WTC11 (cell line): ENCODE measurements at regions not wholly inside any gene's neighbourhood (a gene's known extent, or its start where the extent isn't known, plus 50 kb on each side); places are given as distances from the start of the nearest gene placed in this dataset.

Experiments
- CREM ChIP-seq: sonication (generic); formaldehyde crosslinking; IDR thresholded peaks from 2 replicates; pipeline ENCODE4 v1.8.1; 2022; ENCODE audit warnings: mild to moderate bottlenecking, missing genetic modification reagents, moderate library complexity
- CTCF ChIP-seq: fragments of 200-600 bp; IDR thresholded peaks from 2 replicates; pipeline ENCODE4 v1.8.0; 2022; ENCODE audit warnings: antibody characterized with exemption
- FOXP1 ChIP-seq: sonication (generic); formaldehyde crosslinking; IDR thresholded peaks from 2 replicates; pipeline ENCODE4 v1.8.0; 2022; ENCODE audit warnings: missing genetic modification reagents, mild to moderate bottlenecking, moderate library complexity, borderline replicate concordance
- GTF2I ChIP-seq: fragments of 250-450 bp; sonication (Bioruptor Pico); conservative IDR thresholded peaks from 2 replicates; pipeline ENCODE4 v1.4.0; 2021; ENCODE audit warnings: mild to moderate bottlenecking
- HMGXB4 ChIP-seq: sonication (generic); formaldehyde crosslinking; IDR thresholded peaks from 2 replicates; pipeline ENCODE4 v1.8.1; 2023; ENCODE audit warnings: mild to moderate bottlenecking, moderate library complexity, missing genetic modification reagents
- MAX ChIP-seq: sonication (generic); formaldehyde crosslinking; IDR thresholded peaks from 2 replicates; pipeline ENCODE4 v1.8.0; 2022; ENCODE audit warnings: mild to moderate bottlenecking, missing genetic modification reagents
- NFATC4 ChIP-seq: fragments of 250-450 bp; sonication (Bioruptor Pico); IDR thresholded peaks from 2 replicates; pipeline ENCODE4 v1.9.0; 2021; ENCODE audit warnings: mild to moderate bottlenecking
- NFE2L1 ChIP-seq: sonication (generic); formaldehyde crosslinking; IDR thresholded peaks from 2 replicates; pipeline ENCODE4 v1.8.1; 2023; ENCODE audit warnings: missing genetic modification reagents
- NFYB ChIP-seq: sonication (generic); formaldehyde crosslinking; conservative IDR thresholded peaks from 2 replicates; pipeline ENCODE4 v1.8.0; 2022; ENCODE audit warnings: low read depth, missing genetic modification reagents
- NR3C1 ChIP-seq: sonication (generic); formaldehyde crosslinking; conservative IDR thresholded peaks from 2 replicates; pipeline ENCODE4 v1.8.1; 2023; ENCODE audit warnings: low read depth, mild to moderate bottlenecking, missing genetic modification reagents
- PRDM15 ChIP-seq: sonication (generic); formaldehyde crosslinking; IDR thresholded peaks from 2 replicates; pipeline ENCODE4 v1.8.0; 2022; ENCODE audit warnings: missing genetic modification reagents
- RELA ChIP-seq: sonication (generic); formaldehyde crosslinking; IDR thresholded peaks from 2 replicates; pipeline ENCODE4 v1.8.1; 2022; ENCODE audit warnings: missing genetic modification reagents, mild to moderate bottlenecking, borderline replicate concordance
- SP1 ChIP-seq: sonication (generic); formaldehyde crosslinking; conservative IDR thresholded peaks from 2 replicates; pipeline ENCODE4 v1.8.1; 2022; ENCODE audit warnings: missing genetic modification reagents
- STAT6 ChIP-seq: sonication (generic); formaldehyde crosslinking; conservative IDR thresholded peaks from 2 replicates; pipeline ENCODE4 v1.8.1; 2023; ENCODE audit warnings: mild to moderate bottlenecking, low read depth, missing genetic modification reagents, moderate library complexity

GRCh38 chr12:115336506-115336905 lies 652.5 kb upstream of the TBX3 start:
- no peak for TF ChIP-seq CTCF
- no peak for TF ChIP-seq NFATC4
- TF ChIP-seq HMGXB4 (CRISPR knock-in tag) = no peak
- no peak for TF ChIP-seq FOXP1 (CRISPR knock-in tag)
- TF ChIP-seq STAT6 (CRISPR knock-in tag) = no peak
- TF ChIP-seq SP1 (CRISPR knock-in tag) = no peak
- TF ChIP-seq MAX (CRISPR knock-in tag) = no peak
- no peak for TF ChIP-seq PRDM15
- no peak for TF ChIP-seq NR3C1 (CRISPR knock-in tag)
- no peak for TF ChIP-seq GTF2I (CRISPR knock-in tag)
- no peak for TF ChIP-seq RELA (CRISPR knock-in tag)
- TF ChIP-seq CREM = no peak
- TF ChIP-seq NFYB (CRISPR knock-in tag) = no peak
- TF ChIP-seq NFE2L1 (CRISPR knock-in tag) = no peak
